ENCODE measurements at regions not wholly inside any gene's neighbourhood (a gene's known extent, or its start where the extent isn't known, plus 50 kb on each side); places are given as distances from the start of the nearest gene placed in this dataset.
"Not testable (repeated sequence)": the region's sequence is repeated elsewhere in the genome, so short reads cannot be mapped to it uniquely, and the experiment has no call there.

DNA sequence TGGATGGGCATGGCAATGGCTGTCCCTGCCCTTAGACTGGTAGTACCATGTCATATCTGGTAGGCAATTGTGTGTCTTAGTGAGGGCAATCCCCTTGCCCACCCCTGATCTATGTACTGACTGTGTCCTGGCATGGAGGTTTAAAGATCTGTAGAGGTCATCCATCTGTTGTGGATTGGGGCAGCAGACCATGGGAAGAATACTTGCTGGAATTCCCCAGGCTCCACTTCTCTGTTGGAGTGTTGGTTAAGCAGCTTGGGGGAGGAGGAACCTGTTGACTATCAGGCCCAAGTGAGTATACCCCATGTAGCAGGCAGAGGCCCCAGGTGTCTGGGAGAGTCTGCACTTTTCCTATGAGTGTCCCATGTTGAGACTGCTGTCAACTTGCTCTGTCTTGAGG is 246.7 kb upstream of the DIPK2B start:
- FAIRE-seq = no peak

DNA sequence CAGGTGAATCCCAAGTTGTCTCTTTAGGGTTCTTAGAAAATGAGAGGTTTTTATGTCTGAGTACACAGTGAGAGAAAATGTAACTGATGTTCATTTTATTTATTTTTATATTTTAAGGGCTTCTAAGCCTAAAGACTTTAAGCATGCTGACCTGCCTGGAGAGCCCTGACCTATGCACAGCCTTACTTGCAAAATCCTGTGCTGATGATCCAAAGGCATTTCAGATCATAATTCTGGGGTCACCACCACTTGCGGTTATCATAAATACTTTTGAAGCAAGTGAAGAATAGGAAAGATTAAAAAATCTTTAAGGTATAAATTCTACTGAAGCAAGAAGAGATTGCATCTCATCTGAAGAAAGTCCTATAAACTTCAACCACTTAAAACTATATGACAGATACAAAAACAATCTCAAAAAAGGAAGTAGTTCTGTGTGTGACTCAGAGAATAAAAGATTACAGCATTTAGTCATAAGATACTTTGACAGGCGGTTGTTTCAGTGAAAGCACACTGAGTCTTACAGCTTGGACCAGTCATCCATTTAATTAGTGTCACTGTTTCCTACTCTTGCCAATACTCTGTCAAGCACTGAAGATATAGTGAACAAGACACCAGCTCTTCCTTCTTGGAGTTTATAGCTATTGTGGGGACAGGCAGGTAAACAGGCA is 245.2 kb upstream of the DIPK2B start:
- peak; percentile 24 for FAIRE-seq

DNA sequence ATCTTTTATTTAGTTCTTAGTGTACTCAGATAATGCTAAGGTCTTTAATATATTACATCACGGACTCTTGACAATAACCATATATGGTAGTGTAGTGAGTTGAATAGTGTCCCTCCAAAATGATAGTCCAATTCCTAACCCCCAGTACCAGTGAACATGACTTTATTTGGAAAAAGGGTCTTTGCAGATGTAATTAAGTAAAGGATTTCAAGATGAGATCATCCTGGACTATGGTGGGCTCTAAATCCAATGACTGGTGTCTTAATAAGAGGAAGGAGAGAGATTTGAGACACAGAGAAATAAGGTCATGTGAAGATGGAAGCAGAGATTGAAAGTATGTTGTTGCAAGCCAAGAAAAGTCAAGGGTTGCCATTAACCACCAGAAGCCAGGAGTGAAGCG is 236.5 kb upstream of the DIPK2B start:
- FAIRE-seq = no peak

DNA sequence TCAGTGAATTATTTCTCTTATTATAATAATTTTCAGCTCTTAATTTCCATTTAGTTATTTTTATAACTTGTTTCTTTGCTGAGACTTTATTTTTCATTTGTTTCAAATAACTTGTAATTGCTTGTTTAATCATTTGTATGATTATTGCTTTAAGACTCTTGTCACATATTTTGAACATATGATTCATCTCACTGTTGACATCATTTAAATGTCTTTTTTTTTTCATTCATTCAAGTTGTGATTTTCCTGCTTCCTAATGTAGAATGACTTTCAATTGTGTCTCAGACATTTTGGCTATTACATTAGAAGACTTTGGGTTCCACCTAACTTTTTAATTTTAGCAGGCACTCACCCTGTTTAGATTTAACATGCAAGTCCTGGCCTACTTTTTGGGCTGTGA is 234.8 kb upstream of the DIPK2B start:
- no peak for FAIRE-seq

DNA sequence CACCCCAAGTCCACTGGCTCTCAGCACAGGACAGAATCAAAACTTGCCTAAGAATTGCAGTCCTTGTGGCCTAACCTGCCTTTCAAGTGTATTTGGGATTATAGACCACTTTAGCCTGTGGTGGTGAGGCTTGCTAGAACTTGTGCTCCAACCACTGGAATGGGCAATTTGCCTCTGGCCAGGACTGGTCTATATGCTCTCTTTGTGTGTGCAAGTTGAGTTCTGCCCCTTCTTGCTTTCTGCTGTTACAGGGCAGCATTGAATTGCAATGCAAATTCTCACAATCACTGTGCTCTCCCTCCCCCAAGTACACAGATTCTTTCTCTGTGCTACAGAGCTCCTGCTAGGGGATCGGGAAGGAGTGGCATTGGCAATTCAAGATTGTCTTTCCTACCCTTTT is 233.6 kb upstream of the DIPK2B start:
- no peak for FAIRE-seq

DNA sequence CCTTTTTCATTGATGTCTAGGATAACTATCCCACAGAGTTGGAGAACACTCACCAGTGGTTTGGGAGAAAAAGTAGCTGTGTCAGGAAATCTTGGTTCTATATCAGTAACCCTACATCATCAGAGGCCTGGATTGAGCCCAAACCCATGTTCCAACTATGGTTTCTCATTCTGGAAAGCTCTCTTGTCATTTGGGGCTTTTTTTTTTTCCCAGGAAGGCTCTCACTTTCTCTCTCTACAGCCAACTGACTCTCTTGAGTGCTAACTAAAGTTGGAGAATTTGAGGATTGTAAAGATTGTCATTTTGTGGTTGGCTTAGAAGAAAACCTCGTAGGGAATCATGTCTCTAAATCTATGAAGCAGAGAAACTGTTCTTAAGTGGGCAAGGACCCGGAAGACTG is 228.2 kb upstream of the DIPK2B start:
- no peak for FAIRE-seq

DNA sequence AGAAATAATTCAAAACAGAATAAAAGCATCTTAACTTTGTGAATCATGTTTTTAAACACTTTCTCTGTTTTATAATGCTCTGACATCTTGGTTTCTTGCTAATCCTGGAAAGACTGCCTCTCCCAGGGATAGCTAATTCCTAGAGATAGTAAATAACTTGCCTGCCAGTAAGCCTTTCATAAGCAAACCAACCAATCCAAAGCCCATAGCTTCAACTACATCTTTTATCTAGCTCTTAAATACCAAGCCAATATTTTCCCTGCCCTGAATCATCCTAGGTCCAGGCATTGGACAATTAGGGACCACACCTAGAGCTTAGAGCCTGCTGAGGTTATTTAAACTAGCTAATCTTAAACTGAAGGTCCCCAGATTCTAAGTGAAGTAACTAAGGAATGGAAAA is 223.7 kb upstream of the DIPK2B start:
- FAIRE-seq = no peak

DNA sequence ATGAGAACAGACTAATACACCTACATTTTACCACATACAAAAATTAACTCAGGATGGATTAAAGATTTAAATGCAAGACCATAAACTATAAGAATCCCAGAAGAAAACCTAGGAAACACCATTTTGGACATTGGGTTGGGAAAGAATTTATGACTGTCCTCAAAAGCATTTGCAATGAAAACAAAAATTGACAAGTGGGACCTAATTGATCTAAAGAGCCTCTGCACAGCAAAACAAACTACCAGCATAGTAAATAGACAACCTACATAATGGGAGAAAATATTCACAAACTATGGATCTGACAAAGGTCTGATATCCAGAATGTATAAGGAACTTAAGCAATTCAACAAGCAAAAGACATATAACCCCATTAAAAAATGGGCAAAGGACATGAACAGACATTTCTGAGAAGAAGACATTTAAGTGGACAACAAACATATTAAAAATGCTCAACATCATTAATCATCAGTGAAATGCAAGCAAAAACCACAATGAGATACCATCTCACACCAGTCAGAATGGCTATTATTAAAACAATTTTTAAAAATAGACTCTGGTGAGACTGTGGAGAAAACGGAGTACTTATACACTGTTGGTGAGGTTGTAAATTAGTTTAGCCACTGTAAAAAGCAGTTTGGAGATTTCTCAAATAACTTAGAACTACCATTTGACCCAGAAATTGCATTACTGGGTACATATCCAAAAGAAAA is 221.7 kb upstream of the DIPK2B start:
- FAIRE-seq = no peak

DNA sequence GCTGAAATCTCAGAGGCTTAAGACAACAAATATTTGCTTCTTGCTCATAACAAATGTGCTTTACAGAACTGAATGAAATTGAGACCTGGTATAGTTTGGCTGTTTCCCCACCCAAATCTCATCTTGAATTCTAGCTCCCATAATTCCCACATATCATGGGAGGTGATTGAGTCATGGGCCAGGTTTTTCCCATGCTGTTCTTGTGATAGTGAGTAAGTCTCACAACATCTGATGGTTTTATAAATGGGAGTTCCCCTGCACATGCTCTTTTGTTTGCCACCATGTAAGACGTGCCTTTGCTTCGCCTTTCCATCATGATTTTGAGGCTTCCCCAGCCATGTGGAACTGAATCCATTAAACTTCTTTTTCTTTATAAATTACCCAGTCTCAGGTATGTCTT is 221.1 kb upstream of the DIPK2B start:
- FAIRE-seq = no peak

DNA sequence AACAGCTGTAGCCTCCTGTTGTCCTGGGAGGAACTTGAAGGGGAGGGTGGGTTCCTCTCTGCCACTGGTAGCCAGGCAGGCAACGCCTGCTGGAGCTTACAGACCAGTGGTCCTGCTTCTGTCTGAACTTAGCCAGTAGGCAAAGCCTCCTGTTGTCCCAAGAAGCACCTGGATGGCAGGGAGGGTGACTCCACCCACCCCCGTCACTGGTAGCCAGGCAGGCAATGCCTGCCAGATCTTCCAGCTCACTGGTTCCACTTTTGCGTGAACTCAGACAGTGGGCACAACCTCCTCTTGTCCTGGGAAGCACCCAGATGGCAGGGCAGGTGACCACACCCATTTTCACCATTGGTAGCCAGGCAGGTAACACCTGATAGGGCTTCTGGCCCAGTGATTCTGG is 203.5 kb upstream of the DIPK2B start:
- FAIRE-seq = no peak

DNA sequence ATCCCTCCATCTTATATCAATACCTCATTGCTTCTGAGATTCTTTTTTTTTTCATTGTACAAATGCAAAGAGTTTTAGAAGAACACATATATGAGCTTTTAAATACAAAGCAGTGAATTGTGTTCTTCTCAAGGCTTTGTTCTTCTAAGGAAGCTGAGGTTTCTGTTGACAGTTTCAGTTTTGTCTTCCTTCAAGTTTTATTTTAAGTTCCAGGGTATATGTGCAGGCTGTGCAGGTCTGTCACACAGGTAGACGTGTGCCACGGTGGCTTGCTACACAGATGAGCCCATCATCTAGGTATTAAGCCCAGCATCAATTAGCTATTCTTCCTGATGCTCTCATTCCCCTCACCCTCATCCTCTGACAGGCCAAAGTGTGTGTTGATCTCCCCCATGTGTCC is 201.2 kb upstream of the DIPK2B start:
- FAIRE-seq = no peak

DNA sequence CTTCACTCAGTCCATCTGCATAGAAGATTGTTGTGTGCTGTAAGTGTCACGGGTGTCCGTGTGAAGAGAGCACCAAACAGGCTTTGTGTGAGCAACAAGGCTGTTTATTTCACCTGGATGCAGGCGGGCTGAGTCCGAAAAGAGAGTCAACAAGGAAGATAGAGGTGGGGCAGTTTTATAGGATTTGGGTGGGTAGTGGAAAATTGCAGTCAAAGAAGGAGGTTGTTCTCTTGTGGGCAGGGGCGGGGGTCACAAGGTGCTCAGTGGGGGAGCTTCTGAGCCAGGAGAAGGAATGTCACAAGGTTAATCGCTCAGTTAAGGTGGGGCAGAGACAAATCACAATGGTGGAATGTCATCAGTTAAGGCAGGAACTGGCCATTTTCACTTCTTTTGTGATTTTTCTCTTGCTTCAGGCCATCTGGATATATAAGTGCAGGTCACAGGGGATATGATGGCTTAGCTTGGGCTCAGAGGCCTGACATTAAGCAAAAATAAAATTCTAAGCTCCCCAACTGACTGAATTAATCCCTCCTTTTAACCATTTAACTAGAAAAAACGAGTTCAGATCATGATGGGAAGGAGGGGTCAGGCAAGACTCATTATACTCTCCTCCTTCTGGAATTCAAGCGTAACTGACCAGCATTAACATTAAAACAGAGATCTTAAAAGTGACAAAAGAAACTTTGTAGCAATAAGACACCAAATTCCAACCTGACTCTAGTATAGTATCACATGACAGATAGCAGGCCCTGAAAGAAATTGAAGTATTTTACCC is 200.5 kb upstream of the DIPK2B start:
- FAIRE-seq = not testable (repeated sequence)

DNA sequence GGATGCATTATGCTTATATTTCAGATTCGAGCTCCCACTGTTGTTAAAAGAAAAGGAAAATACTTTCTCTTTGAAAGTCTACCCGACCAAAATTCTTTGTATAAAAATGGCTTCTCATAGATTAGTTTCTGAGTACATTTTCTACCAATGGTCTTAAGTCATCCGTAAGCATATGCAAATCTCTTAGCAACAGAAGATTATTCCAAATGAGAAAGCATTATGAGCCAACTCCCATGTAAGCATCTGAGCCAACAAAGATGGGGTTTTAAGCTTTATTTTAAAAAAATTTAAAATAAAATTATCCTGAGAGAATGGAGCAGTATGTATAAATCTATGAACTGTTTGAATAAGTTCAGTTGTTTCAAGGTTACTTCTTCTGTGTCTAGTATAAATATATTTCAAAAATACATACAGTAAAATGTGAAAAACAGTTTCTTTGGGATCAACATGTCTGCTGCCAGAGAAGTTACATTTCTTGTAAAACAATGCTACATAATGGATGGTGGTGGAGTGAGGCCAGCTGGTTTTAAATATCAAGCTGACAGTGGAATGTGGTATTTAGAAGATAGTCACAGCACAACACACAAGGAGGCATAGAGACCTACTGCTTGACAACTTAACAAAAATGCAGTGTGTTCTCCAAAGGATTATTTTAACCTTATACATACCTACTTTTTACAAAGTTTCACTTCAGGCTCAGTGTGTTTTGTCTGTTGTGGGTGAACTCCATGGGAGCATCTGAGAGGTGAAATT is 199.5 kb upstream of the DIPK2B start:
- no peak for FAIRE-seq

DNA sequence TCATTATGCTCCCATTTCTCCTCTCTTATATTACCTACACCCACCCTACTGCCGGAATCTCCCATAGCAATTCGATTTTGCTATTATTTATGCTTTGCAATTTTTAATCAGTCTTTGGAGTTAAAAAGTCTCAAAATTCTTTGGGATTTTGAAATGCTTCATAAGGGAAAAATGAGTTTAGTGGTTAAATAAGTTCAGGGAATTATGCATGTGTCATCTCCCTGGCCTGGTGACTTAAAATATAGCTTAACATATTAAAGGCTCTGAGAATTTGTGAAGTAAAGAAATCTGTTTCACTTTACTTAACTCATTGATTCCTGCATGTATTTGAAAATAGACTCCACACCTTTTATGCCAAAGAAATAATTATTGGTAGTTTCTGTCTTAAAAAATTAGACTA is 185.1 kb upstream of the DIPK2B start:
- FAIRE-seq = no peak

DNA sequence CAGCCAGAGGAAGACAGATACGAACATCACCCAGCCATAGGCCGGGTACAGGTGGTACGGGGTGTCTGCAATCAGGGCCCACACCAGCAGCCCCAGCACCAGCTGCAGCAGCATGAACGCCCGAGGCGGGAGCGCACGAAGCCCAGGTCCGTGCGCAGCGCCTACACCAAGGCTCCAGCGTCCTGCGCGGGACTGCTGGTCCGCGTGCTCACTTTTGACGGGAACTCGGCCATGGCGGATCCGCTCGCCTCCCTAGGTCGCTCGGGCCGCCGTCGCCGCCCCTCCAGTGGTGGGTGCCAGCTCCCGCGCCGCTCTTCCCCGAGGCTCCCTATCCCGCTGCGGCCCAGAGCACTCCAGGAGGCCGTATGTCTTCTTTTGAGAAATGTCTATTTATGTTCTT is 181.2 kb upstream of the DIPK2B start:
- no peak for FAIRE-seq

DNA sequence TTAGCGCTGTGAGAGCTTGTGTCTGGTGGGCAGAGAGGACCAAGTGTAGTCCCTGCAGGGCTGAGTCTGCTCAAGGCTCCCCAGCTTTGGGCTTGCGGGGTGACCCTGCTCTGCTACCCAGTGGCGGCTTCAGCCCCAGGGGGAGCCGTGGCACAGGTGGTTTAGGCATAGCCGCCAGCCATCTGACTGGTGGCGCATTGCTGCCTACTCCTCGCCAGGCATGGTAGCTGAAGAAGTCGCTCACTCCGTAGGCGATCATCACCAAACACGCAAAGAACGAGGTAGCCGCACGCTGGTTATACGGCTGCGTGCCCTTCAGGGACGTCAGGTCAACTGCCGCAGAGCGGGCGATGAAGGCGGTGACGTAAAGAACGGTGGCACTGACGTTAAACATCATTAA is 180.7 kb upstream of the DIPK2B start:
- FAIRE-seq = no peak

DNA sequence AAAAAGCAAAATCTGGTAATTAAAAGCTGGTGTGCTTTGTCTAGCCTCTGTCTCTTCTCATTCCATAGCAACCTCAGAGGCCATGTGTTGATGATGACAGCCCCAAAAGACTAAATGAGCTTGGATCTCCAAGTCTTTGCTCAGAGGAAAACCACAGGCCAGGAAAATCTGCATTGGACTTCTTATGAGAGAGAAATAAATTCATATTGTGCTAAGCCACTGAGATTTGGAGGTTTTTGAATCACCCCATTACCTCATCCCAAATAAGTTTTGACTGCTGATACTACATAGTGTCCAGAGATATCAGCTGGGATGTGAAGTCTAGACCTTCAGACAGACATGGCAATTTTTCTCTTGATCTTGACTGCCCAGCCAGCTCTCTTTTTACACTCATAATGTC is 178.6 kb upstream of the DIPK2B start:
- FAIRE-seq = no peak

DNA sequence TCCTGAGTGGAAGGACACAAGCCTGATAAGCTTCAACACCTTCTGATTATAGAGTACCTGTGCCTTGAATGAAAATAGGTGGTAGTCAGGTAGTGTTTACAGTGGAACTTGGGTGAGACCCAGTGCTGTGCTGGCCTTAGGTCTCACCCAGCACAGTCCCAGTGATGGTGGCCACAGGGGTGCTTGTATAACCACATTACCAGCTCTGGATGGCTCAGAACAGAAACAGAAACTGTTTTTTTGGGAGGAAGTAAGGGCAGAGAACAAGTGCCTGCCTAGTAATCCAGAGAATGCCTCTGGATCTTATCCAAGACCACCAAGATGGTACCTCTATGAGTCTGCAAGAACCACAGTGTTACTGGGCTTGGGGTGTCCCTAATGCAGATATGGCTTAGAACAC is 171.5 kb upstream of the DIPK2B start:
- FAIRE-seq = no peak

DNA sequence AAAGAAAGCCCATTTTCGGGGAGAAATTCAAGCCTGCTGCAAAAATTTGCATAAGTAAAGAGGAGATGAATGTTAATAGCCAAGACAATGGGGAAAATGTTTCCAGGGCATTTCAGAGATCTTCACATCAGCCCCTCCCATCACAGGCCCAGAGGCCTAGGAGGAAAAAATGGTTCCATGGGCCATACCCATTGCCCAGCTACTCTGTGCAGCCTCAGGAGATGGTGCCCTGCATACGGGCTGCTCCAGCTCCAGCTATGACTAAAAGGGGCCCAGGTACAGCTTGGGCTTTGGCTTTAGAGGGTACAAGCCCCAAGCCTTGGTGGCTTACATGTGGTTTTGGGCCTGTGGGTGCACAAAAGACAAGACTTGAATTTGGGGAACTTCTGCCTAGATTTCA is 168.0 kb upstream of the DIPK2B start:
- no peak for FAIRE-seq

DNA sequence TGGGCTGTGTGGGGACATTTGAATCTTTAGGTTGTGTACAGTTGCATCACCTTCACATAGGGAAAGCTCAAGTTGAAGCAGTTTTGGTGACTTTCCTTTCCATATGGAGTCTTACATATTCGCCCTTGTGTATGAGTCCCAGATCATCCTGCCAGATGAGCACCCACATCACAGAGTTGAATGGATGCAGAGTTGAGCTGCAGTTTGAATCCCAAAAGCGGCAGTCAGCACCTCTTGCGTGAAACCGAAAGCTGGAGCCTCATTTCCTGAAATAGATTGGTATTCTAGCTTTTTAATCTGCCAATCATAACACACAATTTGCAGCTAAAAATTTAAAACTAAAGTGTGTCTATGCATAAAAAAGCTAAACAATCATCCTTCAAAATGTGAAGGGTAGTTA is 162.9 kb upstream of the DIPK2B start:
- FAIRE-seq = no peak

DNA sequence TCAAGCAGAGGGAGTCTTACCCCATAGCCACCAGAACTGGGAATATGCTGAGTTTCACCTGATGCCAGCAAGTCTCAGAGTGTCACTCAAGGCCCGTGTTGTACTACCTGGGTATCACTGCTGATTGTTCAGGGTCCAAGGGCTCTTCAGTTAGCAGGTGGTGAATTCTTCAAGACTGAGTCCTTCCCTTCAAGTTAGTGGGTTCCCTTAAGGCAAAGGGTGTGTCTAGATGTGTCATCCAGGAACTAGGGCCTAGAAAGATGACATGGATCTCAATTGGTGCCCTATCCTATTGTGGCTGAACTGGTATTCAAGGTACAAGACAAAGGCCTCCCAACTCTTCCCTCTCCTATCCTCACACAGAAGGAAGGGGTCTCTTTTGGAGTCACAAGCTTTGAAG is 159.9 kb upstream of the DIPK2B start:
- no peak for FAIRE-seq

DNA sequence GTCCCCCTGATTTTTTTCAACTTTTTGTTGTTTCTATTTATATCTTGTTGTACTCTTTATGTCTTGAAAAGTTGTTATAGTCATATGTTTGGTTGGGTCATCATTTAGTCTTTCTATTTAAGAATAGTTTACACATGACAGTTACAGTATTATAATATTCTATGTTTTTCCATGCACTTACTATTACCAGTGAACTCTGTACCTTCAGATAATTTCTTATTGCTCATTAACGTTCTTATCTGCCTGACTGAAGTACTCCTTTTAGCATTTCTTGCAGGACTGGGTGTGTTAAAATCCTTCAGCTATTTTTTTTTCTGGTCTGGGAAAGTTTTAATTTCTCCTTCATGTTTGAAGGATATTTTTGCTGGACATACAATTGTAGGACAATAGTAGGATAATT is 157.7 kb upstream of the DIPK2B start:
- no peak for FAIRE-seq

DNA sequence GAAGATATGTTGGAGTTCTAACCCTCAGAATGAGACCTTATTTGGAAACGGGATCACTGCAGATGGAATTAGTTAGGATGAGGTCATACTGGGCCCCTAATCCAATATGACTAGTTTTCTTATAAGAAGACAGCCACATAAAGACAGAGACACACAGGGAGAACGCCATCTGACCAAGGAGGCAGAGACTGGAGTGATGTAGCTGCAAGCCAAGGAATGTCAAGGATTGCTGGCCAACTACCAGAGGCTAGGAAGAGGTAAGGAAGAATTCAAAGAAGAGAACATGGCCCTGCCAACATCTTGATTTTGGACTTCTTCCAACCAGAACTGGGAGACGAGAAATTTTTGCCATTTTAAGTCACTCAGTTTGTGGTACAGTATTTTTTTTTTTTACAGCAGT is 152.8 kb upstream of the DIPK2B start:
- FAIRE-seq = no peak

DNA sequence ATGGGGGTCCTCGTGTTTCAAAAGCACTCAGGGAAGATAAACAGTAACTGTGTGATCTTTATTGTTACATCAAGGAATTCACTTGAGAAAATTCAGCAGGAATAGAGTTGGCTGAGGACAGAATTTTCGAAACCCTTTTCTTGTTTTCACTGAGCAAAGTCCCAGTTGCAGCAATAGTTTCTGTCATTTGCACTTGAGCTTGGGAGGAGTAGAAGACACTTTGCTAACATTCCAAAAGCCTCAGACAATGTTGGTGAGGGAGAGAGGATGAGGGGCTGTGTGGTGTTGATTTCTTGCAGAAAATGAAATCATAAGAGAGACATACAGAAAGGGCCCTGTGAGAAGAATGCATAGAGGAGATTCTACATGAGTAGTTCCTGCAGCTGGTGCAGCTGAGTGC is 151.9 kb upstream of the DIPK2B start:
- FAIRE-seq = no peak
